ENCODE measurements at regions not wholly inside any gene's neighbourhood (a gene's known extent, or its start where the extent isn't known, plus 50 kb on each side); places are given as distances from the start of the nearest gene placed in this dataset.

DNA sequence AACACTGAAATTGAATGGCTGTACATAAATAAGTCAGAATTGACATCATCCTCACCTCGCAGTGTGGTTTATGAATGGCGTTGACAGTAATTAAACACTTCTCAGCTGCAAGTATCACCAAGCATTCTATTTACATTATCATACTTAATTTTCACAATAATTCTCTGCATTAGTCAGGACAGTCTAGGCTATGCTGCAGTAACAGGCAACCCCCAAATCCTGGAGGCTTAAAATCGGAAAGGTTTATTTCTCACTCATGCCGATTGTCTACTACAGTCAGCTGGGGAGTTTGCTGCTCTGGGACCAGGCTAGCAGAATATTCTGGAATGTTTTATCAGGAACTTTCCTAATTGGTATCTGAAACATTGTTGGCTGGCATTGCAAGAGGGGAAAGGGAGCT, 493.2 kb upstream of the ERCC4 start (continued):
- TF ChIP-seq CTCF (IDR thresholded peaks at IDR 0.05 in 2 of 3, conservative IDR thresholded peaks at IDR 0.05 in 1 of 3; ENCODE audit: borderline replicate concordance in 1 of 3, insufficient read depth in 1 of 3, low read depth in 2 of 3, low read length in 2 of 3), result no peak
- TF ChIP-seq ELF1 (IDR thresholded peaks at IDR 0.05; ENCODE audit: borderline replicate concordance, low read depth), result no peak
- no peak for TF ChIP-seq ZFX (IDR thresholded peaks at IDR 0.05)
- TF ChIP-seq ZNF274 (IDR thresholded peaks at IDR 0.05; ENCODE audit: low read depth, low read length), result no peak
- TF ChIP-seq SRF (IDR thresholded peaks at IDR 0.05; ENCODE audit: low read depth), result no peak

DNA sequence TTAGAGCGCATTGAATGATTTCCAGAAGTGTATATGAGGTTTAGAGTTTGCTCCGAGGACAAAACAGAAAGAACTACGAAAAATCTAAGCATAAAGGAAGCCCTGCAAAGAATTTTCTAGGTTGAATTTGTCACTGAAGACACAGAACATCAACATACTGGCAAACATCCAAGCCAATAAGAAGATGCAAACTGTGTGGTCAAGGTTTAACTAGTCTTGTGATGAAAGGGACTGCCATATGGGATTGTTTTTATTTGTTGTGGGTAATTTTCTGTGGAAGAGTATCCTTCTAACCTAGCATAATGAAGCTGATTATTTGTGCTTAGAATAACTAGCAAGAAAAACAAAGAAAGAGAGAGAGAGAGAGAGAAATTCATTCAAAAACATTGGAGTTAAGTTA, 492.0 kb upstream of the ERCC4 start:
- Histone ChIP-seq H3K4me3 (replicated peaks in 1 of 2; ENCODE audit: low read depth in 1 of 2, low read length in 2 of 2) (no peak overlapping the region), H3K9ac (ENCODE audit: low read length) (no peak overlapping the region), H3K36me3 (ENCODE audit: control insufficient read depth in 1 of 2, insufficient read depth in 2 of 2, low read length in 2 of 2) (no peaks in the 10 kb centered on the region), H3K4me1 (ENCODE audit: control insufficient read depth in 1 of 2, insufficient read depth in 2 of 2, low read length in 2 of 2) (no peaks in the 10 kb centered on the region), H3K4me2 (ENCODE audit: low read length) (no peak overlapping the region), H3K27ac (ENCODE audit: low read depth, low read length) (no peak overlapping the region), H2AFZ (ENCODE audit: low read depth, low read length, poor library complexity, severe bottlenecking) (no peak overlapping the region), H3K79me2 (ENCODE audit: insufficient read depth, low read length) (no peaks in the 10 kb centered on the region), H4K20me1 (ENCODE audit: insufficient read depth) (no peaks in the 10 kb centered on the region), H3K27me3 (ENCODE audit: insufficient read depth, low read length) (no peaks in the 10 kb centered on the region), H3K9me2 (ENCODE audit: insufficient read depth) (no peaks in the 10 kb centered on the region), H3K9me3 (ENCODE audit: control insufficient read depth in 1 of 2, insufficient read depth in 1 of 2, low read depth in 1 of 2, low read length in 2 of 2) (no peaks in the 10 kb centered on the region)
- intact Hi-C loops (cut with micrococcal nuclease), result no loop called here
- ChIA-PET RAD21 (ENCODE audit: low non-redundant PET in 1 of 2, low total read pairs in 2 of 2, uncharacterized antibody in 2 of 2, unreplicated experiment in 2 of 2) (no interaction called here), POLR2A (no interaction called here), CTCF (no interaction called here)
- TF ChIP-seq EZH2 (IDR thresholded peaks at IDR 0.05) (no peak), SRF (IDR thresholded peaks at IDR 0.05; ENCODE audit: low read depth) (no peak), RAD21 (IDR thresholded peaks at IDR 0.05; ENCODE audit: low read depth) (no peak), TCF7L2 (IDR thresholded peaks at IDR 0.05; ENCODE audit: borderline replicate concordance, extremely low read depth, insufficient read depth, insufficient read length) (no peak), SIN3A (IDR thresholded peaks at IDR 0.05; ENCODE audit: low read depth) (no peak), CTCF (IDR thresholded peaks at IDR 0.05 in 2 of 3, conservative IDR thresholded peaks at IDR 0.05 in 1 of 3; ENCODE audit: borderline replicate concordance in 1 of 3, insufficient read depth in 1 of 3, low read depth in 2 of 3, low read length in 2 of 3) (no peak), REST (IDR thresholded peaks at IDR 0.05; ENCODE audit: low read depth) (no peak), YY1 (IDR thresholded peaks at IDR 0.05; ENCODE audit: extremely low read depth, insufficient replicate concordance, low read depth, low read length) (no peak)
- BruUV-seq (replicated peaks), result no TSS peak
- ATAC-seq (no peak), DNase-seq (ENCODE audit: low read depth, low spot score) (no peak)
